ENCODE measurements at regions not wholly inside any gene's neighbourhood (a gene's known extent, or its start where the extent isn't known, plus 50 kb on each side); places are given as distances from the start of the nearest gene placed in this dataset.

GRCh38 chr10:8577686-8578085 is 523.2 kb downstream of the GATA3 start:
- TF ChIP-seq ZNF565 (CRISPR knock-in tag; conservative IDR thresholded peaks at IDR 0.05; ENCODE audit: low read depth) (no peak), OSR1 (CRISPR knock-in tag; IDR thresholded peaks at IDR 0.05) (no peak)
